ENCODE measurements at regions not wholly inside any gene's neighbourhood (a gene's known extent, or its start where the extent isn't known, plus 50 kb on each side); places are given as distances from the start of the nearest gene placed in this dataset.
"Not testable (repeated sequence)": the region's sequence is repeated elsewhere in the genome, so short reads cannot be mapped to it uniquely, and the experiment has no call there.

- Histone ChIP-seq H3K4me2 (ENCODE audit: low read length, poor library complexity, severe bottlenecking) (no peak overlapping the region), H3K27ac (ENCODE audit: low read length, poor library complexity, severe bottlenecking) (no peak overlapping the region), H2AK5ac (ENCODE audit: low read length, severe bottlenecking) (no peak overlapping the region), H3K27me3 (ENCODE audit: control insufficient read depth in 1 of 2, insufficient read depth in 1 of 2, low read length in 2 of 2) (no peaks in the 10 kb centered on the region), H2BK5ac (ENCODE audit: low read depth, low read length, poor library complexity, severe bottlenecking) (no peak overlapping the region), H4K91ac (ENCODE audit: low read length) (no peak overlapping the region), H2BK120ac (ENCODE audit: low read depth, low read length) (no peak overlapping the region), H3K18ac (ENCODE audit: low read depth in 1 of 2, low read length in 2 of 2) (no peak overlapping the region), H3K4me1 (ENCODE audit: control insufficient read depth, insufficient read depth, low read depth, low read length) (no peaks in the 10 kb centered on the region), H2AFZ (ENCODE audit: low read depth, low read length) (no peak overlapping the region), H3K36me3 (ENCODE audit: control insufficient read depth in 1 of 2, insufficient read depth in 2 of 2, low read depth in 1 of 2, low read length in 2 of 2) (no peaks in the 10 kb centered on the region), H3K79me1 (replicated peaks; ENCODE audit: low read length, poor library complexity, severe bottlenecking) (no peaks in the 10 kb centered on the region), H3K23ac (ENCODE audit: low read length in 2 of 2) (no peak overlapping the region), H3K4me3 (ENCODE audit: insufficient read depth in 1 of 2, low read depth in 1 of 2, low read length in 2 of 2) (no peak overlapping the region), H2BK12ac (ENCODE audit: low read length in 2 of 2) (no peak overlapping the region), H4K8ac (ENCODE audit: low read length) (no peak overlapping the region), H2BK15ac (ENCODE audit: low read depth, poor library complexity, severe bottlenecking) (no peak overlapping the region), H3K14ac (ENCODE audit: low read length in 2 of 2) (no peak overlapping the region), H3K9ac (ENCODE audit: low read length) (no peak overlapping the region), H3K9me3 (ENCODE audit: control insufficient read depth, low read length) (no peaks in the 10 kb centered on the region), H3K4ac (ENCODE audit: low read depth in 1 of 2, low read length in 2 of 2) (no peak overlapping the region)
- 54% methylated on average over 1 of the region's 3 CpGs for WGBS
- peak; percentile 15 for DNase-seq
Observed at GRCh38 chr4:100014616-100015015, 64.5 kb upstream of the H2AZ1 start.

- Histone ChIP-seq H3K4me1 (ENCODE audit: control insufficient read depth, insufficient read depth, low read depth, low read length) (no peaks in the 10 kb centered on the region), H2AFZ (ENCODE audit: low read depth, low read length) (no peak overlapping the region), H3K23ac (ENCODE audit: low read length in 2 of 2) (no peak overlapping the region), H3K27ac (ENCODE audit: low read length, poor library complexity, severe bottlenecking) (no peak overlapping the region), H3K9me3 (ENCODE audit: control insufficient read depth, low read length) (no peaks in the 10 kb centered on the region), H3K4ac (ENCODE audit: low read depth in 1 of 2, low read length in 2 of 2) (no peak overlapping the region), H4K91ac (ENCODE audit: low read length) (no peak overlapping the region), H3K27me3 (ENCODE audit: control insufficient read depth in 1 of 2, insufficient read depth in 1 of 2, low read length in 2 of 2) (no peaks in the 10 kb centered on the region), H3K14ac (ENCODE audit: low read length in 2 of 2) (no peak overlapping the region), H2BK15ac (ENCODE audit: low read depth, poor library complexity, severe bottlenecking) (no peak overlapping the region), H3K9ac (ENCODE audit: low read length) (no peak overlapping the region), H3K36me3 (ENCODE audit: control insufficient read depth in 1 of 2, insufficient read depth in 2 of 2, low read depth in 1 of 2, low read length in 2 of 2) (no peaks in the 10 kb centered on the region), H2AK5ac (ENCODE audit: low read length, severe bottlenecking) (no peak overlapping the region), H4K8ac (ENCODE audit: low read length) (no peak overlapping the region), H3K4me3 (ENCODE audit: insufficient read depth in 1 of 2, low read depth in 1 of 2, low read length in 2 of 2) (no peak overlapping the region), H3K4me2 (ENCODE audit: low read length, poor library complexity, severe bottlenecking) (no peak overlapping the region), H2BK120ac (ENCODE audit: low read depth, low read length) (no peak overlapping the region), H3K18ac (ENCODE audit: low read depth in 1 of 2, low read length in 2 of 2) (no peak overlapping the region), H2BK5ac (ENCODE audit: low read depth, low read length, poor library complexity, severe bottlenecking) (no peak overlapping the region), H3K79me1 (replicated peaks; ENCODE audit: low read length, poor library complexity, severe bottlenecking) (no peaks in the 10 kb centered on the region), H2BK12ac (ENCODE audit: low read length in 2 of 2) (no peak overlapping the region)
- no CpG with 5 or more reads among the region's 1 CpG for whole genome bisulfite sequencing
- no peak for DNase-seq
Observed at GRCh38 chr4:100009490-100009889, 59.4 kb upstream of the H2AZ1 start.

GRCh38 chr4:100008048-100008447, 58.0 kb upstream of the H2AZ1 start:
- no peak overlapping the region for H3K4me3 ChIP-seq (ENCODE audit: insufficient read depth in 1 of 2, low read depth in 1 of 2, low read length in 2 of 2)
- no peaks in the 10 kb centered on the region for H3K79me1 ChIP-seq (replicated peaks; ENCODE audit: low read length, poor library complexity, severe bottlenecking)
- no peak overlapping the region for H2BK5ac ChIP-seq (ENCODE audit: low read depth, low read length, poor library complexity, severe bottlenecking)
- H3K4me1 ChIP-seq (ENCODE audit: control insufficient read depth, insufficient read depth, low read depth, low read length): no peaks in the 10 kb centered on the region
- no peak overlapping the region for H4K91ac ChIP-seq (ENCODE audit: low read length)
- no peaks in the 10 kb centered on the region for H3K36me3 ChIP-seq (ENCODE audit: control insufficient read depth in 1 of 2, insufficient read depth in 2 of 2, low read depth in 1 of 2, low read length in 2 of 2)
- no peak overlapping the region for H3K4me2 ChIP-seq (ENCODE audit: low read length, poor library complexity, severe bottlenecking)
- no peaks in the 10 kb centered on the region for H3K27me3 ChIP-seq (ENCODE audit: control insufficient read depth in 1 of 2, insufficient read depth in 1 of 2, low read length in 2 of 2)
- no peak overlapping the region for H2BK12ac ChIP-seq (ENCODE audit: low read length in 2 of 2)
- H3K14ac ChIP-seq (ENCODE audit: low read length in 2 of 2): no peak overlapping the region
- DNase-seq: peak; percentile 54
- no peak overlapping the region for H2AFZ ChIP-seq (ENCODE audit: low read depth, low read length)
- H3K4ac ChIP-seq (ENCODE audit: low read depth in 1 of 2, low read length in 2 of 2): no peak overlapping the region
- H2BK120ac ChIP-seq (ENCODE audit: low read depth, low read length): no peak overlapping the region
- no peaks in the 10 kb centered on the region for H3K9me3 ChIP-seq (ENCODE audit: control insufficient read depth, low read length)
- no CpG with 5 or more reads among the region's 1 CpG for WGBS
- peak overlapping the region; percentile 14 for H3K27ac ChIP-seq (ENCODE audit: low read length, poor library complexity, severe bottlenecking)
- H2AK5ac ChIP-seq (ENCODE audit: low read length, severe bottlenecking): no peak overlapping the region
- peak overlapping the region; percentile 18 for H3K9ac ChIP-seq (ENCODE audit: low read length)
- no peak overlapping the region for H3K18ac ChIP-seq (ENCODE audit: low read depth in 1 of 2, low read length in 2 of 2)
- H2BK15ac ChIP-seq (ENCODE audit: low read depth, poor library complexity, severe bottlenecking): no peak overlapping the region
- H4K8ac ChIP-seq (ENCODE audit: low read length): no peak overlapping the region
- H3K23ac ChIP-seq (ENCODE audit: low read length in 2 of 2): no peak overlapping the region

- H4K91ac ChIP-seq (ENCODE audit: low read length); H3K4me2 ChIP-seq (ENCODE audit: low read length, poor library complexity, severe bottlenecking); H3K9me3 ChIP-seq (ENCODE audit: control insufficient read depth, low read length); H3K36me3 ChIP-seq (ENCODE audit: control insufficient read depth in 1 of 2, insufficient read depth in 2 of 2, low read depth in 1 of 2, low read length in 2 of 2); H3K14ac ChIP-seq (ENCODE audit: low read length in 2 of 2); H3K18ac ChIP-seq (ENCODE audit: low read depth in 1 of 2, low read length in 2 of 2); H2AK5ac ChIP-seq (ENCODE audit: low read length, severe bottlenecking); H3K27ac ChIP-seq (ENCODE audit: low read length, poor library complexity, severe bottlenecking); H4K8ac ChIP-seq (ENCODE audit: low read length); H3K79me1 ChIP-seq (replicated peaks; ENCODE audit: low read length, poor library complexity, severe bottlenecking); DNase-seq; H2AFZ ChIP-seq (ENCODE audit: low read depth, low read length); H2BK15ac ChIP-seq (ENCODE audit: low read depth, poor library complexity, severe bottlenecking); H3K4me3 ChIP-seq (ENCODE audit: insufficient read depth in 1 of 2, low read depth in 1 of 2, low read length in 2 of 2); H3K9ac ChIP-seq (ENCODE audit: low read length); H3K27me3 ChIP-seq (ENCODE audit: control insufficient read depth in 1 of 2, insufficient read depth in 1 of 2, low read length in 2 of 2); H3K23ac ChIP-seq (ENCODE audit: low read length in 2 of 2); H2BK5ac ChIP-seq (ENCODE audit: low read depth, low read length, poor library complexity, severe bottlenecking); H3K4me1 ChIP-seq (ENCODE audit: control insufficient read depth, insufficient read depth, low read depth, low read length); H2BK120ac ChIP-seq (ENCODE audit: low read depth, low read length); H3K4ac ChIP-seq (ENCODE audit: low read depth in 1 of 2, low read length in 2 of 2); H2BK12ac ChIP-seq (ENCODE audit: low read length in 2 of 2): not testable (repeated sequence)
- 100% methylated on average over 4 of the region's 23 CpGs for WGBS
Observed at GRCh38 chr4:100006161-100006560, 56.1 kb upstream of the H2AZ1 start.

Measured in mesenchymal stem cell (in vitro differentiated cells and primary cell).